Renal cortical epithelial cell (primary cell): ENCODE measurements at regions not wholly inside any gene's neighbourhood (a gene's known extent, or its start where the extent isn't known, plus 50 kb on each side); places are given as distances from the start of the nearest gene placed in this dataset.
"Not testable (repeated sequence)": the region's sequence is repeated elsewhere in the genome, so short reads cannot be mapped to it uniquely, and the experiment has no call there.

Source experiments
- DNase-seq: peaks from one replicate; pipeline ENCODE4 v3.0.0-alpha.2; 2011; ENCODE audit warnings: low read depth

DNA sequence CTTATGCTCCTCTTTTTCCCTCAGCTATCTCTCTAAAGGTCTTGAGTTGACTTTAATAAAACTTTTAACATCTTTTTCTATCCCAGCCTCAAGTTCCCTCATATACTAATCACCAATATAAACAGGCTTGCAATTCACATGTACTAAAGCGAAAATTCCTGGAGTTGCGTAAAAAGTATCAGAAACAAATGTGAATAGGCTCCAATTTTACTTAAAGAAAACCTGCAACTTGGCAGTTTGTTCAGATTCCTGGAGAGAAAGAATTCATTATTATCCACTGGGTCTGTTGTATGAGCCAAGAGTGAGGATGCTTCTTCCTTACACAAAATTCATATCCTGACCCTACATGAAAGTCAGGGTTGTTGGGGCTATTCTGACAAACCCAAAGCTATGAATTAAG, 384.2 kb downstream of the DTWD2 start:
- DNase-seq: no peak

DNA sequence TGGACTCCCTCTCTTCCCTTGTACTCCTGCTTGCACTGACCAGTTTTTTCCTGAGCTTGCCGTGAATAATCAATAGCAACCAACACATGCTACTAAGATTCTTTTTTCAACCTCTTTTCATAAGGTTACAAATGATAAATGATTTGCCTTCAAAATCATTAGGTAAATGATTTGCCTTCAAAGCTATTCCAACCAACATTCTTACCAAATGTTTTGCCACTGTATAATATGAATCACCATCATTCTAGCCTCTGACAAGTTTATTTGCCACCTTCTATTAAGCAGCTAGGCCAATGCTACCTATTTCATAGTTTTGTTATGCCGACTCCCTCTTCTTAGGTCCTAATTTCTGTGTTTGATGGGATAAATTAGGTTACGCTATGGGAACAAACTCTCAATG, 385.1 kb downstream of the DTWD2 start:
- peak; percentile 17 for DNase-seq

DNA sequence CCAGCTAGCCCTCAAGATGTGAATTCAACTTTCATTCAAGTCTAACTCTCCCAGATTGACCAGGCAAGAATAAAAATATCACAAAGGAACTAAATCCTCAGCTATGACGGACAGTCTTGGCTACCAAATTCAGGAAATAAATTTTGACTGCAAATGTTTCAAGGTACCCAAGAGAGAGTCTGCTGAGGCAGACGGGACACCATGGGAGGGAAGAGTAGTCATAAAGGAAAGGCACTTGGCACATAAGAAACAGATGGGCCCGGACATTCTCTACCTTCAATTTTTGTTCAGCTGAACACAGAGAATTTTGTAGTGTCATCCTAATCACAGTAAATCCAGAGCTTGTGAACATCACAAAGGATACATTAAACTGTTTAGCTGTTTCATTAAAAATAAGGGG, 390.0 kb downstream of the DTWD2 start:
- DNase-seq: no peak

DNA sequence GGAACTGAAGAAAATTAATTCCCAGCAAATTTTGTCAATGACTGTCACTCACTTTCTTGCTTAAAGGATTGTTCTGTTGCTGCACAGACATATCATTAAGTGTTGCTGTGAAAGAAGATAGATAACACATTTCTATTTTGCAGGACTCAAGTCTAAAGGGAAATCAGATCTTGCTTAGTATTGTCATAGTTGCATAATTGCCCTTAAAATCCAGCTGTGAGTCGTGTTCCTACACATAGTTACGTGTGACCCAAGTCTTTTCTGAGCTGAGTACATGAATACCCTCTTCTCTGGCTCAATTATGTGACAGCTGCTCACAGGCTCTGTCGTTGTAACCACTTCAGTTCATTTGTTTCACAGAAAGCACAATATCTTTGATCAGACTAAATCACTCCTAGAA, 390.8 kb downstream of the DTWD2 start:
- DNase-seq: peak; percentile 9

DNA sequence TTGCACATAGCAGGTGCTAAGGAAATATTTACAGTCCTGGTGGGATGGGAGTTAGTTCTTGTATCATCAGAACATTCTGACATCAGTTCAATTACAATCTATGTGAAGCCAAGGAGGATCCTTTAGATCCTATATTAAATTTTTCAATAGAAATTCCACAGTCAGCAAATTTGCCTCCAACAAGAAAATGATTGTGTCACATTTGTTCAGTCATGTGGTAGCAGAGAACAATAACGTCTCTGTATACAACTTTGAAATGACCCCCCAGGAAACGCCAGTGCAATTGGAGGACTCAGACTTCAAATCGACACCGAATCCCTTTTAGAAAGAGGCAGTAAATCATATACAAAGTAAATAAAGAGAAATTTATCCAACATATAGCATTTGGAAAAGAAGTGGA, 392.1 kb downstream of the DTWD2 start:
- DNase-seq: no peak

DNA sequence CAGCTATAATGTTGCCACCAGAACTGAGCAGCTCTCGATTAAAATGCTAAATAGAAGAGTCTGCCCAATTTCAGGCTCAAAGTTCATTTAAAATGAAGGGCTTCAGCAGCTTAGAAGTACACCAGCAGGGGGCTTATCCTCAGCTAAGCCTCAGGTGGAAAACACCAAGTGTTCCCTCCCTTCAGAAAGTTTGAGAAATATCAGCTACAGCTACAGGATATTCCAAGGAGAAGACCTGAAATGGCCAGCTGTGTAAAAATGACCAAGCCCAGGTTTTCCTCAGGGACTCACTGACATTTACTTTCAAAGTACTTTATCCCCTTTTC, 395.4 kb downstream of the DTWD2 start:
- no peak for DNase-seq

DNA sequence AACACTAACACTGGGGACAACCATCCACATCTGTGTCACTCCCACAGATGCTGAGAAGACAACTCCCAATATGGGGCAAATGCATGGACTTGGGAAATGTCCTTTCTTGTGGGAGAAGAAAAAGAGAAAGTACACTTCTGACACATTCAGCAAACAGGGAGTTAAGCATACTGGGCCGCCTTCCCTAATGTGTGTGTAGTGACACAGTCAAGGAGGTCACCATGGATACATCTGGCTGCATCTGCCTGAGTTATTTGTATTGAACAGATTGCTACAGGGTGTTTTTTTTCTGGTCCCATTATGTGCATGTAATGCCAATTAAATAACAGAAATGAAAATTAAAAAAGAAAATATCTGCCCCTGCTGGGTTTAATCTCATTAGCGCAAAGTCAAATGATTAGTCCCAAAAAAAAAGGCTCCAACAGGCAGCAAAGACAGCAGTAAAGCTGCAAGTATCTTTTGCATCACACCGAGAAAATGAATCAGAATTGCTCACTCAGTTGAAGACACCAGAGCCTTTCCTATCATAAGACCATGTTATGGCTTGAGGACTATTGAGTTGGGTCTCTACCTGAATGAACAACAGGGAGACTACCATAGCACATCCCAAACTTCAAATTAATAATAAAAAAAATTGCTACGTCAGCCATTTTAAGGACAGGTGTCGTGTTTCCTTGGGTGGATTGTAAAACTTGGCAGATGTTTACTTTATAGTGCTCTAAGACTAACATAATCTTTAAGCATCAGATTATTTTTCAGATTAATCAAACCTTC, 395.9 kb downstream of the DTWD2 start:
- no peak for DNase-seq

DNA sequence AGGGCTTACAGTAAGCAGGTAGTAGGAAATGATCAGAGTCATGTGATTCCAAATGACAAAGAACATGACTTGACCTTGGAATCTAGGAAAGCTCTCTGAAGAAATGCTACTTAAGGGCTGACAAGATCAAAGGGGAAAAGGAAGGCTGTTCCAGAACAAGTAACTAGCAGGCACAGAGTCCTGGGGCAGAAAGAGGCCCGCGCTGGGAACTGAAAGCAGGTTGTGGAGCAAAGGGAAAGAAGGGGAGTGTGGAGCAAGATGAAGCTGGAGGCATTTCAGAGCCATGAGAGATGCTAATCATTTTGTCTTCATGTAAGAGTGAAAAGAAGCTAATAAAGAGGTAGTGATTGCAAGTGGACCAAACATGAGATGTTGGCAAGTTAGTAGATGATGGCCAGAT, 397.5 kb downstream of the DTWD2 start:
- no peak for DNase-seq

DNA sequence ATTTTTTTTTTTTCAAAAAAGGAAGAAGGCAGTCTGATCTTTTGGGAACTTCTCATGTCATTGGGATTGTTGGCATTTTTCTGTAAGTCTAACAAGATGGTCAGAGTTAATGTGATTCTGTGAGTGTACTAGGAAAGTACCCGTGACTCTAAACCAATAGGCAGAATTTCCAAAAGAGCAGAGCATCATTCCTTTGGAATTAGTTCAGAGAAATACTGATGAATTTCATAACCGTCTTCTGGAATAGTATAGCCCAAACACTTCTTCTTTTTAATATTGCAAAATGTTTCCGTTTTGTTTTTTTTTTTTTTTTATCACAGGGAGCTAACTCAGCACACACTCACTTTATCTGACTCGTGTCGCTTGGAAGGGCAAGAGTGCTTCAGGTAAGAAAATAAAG, 407.4 kb downstream of the DTWD2 start:
- DNase-seq: no peak

DNA sequence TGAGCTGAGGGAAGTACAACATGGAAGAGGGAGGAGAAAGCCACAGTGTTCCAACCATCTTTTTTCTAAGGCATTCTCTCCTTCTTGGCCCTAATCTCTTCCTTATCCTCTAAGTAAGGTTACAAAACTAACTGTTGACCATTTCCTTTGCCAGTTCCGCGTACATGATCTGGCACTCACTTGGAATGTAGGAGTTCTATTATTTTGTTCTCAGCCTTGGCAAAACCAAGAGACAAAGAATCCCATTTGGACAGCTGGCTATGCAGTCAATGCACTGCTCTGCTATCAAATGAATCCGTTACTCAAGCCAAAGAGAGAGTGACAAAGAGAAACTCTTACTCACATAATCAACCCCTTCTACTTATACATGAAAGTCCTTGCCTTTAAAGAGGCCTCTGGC, 410.3 kb downstream of the DTWD2 start:
- no peak for DNase-seq

DNA sequence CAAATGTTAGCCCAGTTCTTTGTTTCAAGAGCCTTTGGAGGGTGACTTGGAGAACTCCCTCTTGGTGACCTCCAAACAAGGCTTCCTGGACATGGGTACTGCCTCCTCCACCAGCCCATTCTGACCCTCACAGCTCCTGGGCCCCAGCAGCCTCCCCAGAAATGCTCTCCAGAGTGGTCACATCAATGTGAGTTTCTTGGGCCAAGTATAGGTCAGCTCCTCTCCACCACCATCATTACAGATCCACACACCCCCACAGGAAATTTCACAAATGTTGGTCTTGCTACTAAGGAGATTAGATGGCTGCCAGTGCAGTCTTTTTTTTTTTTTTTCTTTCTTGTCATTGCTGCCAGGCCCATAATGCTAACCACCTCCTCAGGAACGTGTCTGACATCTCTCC, 410.7 kb downstream of the DTWD2 start:
- DNase-seq: no peak

DNA sequence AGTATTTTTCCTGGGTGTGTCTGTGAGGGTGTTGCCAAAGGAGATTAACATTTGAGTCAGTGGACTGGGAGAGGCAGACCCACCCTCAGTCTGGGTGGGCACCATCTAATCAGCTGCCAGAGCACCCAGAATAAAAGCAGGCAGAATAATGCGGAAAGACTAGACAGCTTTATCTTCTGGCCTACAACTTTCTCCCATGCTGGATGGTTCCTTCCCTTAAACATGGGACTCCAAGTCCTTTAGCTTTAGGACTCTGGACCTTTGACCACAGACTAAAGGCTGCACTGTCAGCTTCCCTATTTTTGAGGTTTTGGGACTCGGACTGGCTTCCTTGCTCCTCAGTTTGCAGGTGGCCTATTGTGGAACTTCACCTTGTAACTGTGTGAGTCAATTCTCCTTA, 418.1 kb downstream of the DTWD2 start:
- not testable (repeated sequence) for DNase-seq

DNA sequence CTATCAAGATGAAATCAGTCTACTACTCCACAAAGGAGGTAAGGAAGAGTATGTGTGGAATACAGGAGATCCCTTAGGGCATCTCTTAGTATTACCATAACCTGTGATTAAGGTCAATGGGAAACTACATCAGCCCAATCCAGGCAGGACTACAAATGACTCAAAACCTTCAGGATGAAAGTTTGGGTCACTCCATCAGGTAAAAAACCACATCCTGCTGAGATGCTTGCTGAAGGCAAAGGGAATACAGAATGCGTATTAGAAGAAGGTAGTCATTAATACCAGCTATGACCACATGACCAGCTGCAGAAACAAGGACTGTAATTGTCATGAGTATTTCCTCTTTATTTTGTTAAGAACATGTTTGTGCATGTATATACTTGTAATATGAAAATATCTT, 418.8 kb downstream of the DTWD2 start:
- DNase-seq: not testable (repeated sequence)

DNA sequence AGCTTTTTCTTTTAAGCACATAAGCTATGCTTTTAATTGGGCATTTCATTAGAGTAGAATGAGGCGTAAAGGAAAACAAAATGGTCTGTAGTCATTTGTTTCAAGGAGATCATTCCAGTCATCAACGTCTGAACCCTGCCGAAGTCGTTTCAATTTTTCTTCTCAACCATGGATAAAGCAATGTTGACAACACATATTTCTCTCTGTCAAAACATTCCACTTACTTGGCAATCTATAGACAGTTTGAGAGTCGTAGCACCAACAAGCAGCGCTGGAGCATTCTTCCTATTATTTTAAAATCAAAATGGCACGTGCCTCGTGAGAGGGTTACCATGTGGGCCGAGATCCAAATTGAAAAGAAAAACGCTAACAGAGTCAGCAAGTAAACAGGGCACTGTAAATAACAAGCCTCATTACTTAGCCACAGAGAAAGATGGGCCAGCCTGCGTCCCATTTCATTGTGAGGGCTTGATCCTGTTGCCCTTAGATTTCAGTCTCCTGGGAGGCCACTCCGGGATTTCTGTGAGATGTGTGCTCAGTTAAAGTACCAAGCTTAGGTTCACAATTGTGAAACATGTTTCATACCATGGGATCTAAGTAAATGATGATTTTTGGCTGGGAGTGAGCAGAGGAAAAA, 422.9 kb downstream of the DTWD2 start:
- DNase-seq: no peak

DNA sequence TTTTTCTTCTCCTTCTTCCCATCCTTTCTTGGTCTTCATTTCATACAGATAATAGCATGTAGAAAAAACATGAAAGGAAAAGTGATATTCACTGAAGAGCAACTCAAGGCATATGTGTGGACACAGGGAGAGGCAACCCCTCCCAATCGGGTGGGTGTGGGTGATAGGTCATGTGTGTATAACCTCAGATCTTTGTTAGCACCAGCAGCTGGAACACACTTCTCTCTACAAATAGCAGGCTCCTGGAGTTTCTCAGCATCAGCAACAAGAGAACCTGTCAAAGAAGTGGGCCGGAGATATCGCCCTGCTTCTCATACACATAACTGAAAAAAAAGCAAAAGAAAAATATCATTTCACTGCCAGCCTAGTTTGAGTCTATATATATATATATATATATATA, 426.4 kb downstream of the DTWD2 start:
- no peak for DNase-seq

DNA sequence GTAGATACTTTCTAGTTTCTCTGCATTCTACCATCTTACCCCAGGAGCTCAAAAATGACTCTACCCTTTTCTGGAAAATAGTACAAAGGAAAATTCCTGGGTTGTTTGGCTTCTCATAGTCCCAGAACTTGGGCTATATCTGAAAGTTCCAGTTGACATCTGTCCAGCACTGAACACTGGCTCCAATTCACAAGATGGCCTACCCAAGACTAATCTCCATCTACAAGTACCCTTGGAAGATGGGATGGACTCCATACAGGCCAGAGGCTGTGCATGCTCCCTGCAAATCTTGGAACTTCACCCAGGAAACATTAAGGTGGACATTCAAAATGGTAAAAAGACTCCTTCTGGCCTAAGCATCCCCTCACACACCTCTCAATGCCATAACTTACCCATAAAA, 427.1 kb downstream of the DTWD2 start:
- DNase-seq: no peak

DNA sequence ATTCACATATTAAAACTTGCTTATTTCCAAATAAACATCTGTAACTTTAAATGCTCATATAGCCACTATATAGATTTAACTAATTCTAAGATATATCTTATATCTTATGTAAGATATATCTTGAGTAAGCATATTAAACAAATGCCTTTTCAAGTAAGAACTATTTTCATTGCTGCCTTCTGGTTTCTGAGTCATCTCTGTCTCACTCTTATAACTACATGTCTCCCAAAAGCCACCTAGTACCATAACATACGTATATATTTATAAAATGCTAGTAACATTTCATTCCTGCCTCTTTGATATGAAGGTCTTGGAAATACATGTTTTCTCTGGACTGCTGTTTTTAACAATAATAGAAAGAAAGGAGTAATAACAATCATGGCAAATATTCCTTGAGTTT, 429.5 kb downstream of the DTWD2 start:
- no peak for DNase-seq

DNA sequence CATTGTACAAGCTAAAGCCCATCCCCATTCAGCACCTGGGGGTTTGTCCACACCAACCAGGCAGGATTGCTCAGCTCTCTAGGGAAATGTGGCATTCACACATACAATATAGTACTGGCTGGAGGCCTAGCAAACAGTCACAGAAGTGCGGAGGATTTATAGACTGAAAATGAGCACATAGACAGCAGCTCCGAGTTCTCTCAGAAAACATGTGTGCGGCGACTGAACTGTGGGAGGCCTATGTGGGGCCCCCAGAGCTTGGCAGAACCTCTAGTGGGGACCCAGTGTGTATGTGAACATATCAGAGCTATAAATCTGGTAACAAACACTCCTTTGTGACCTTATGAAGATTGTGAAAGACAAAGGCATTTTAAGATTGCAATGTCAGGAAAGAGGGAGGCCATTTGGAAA, 431.1 kb downstream of the DTWD2 start:
- no peak for DNase-seq

DNA sequence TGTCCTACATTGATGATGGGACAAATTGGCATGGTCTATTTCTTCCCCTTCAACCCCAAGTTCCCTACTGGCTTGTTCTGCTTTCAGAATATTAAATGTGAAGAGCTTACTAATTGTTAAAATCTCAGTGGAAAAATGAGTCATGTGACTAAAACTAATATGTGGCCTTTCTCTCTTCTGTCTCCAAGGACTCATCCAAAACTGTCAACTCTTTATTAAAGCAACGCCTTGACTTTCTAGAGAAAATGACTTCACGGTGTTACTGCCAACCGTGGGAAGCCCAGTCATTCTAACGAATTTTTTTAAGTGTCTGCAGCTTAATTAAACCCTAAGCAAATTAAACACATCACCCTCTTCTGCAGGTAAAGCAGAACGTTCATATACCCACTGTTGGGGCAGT, 431.6 kb downstream of the DTWD2 start:
- no peak for DNase-seq

DNA sequence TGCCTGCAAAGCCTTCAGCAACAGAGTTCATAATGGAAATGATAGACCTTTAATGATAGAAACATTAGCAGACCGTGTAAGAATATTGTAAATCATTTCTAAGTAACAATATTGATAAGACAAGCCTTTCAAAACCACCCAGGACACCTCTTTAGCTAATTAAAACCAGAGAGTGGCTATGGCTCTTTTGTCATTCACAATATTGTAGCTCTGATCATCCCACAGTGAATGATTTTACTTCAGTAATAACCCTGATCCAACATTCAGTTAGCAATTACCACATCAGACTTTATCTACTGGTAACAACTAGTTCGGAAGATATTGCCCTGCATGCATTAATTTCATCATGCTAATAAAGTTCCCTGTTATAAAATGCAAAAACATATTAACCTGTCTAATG, 432.6 kb downstream of the DTWD2 start:
- no peak for DNase-seq

DNA sequence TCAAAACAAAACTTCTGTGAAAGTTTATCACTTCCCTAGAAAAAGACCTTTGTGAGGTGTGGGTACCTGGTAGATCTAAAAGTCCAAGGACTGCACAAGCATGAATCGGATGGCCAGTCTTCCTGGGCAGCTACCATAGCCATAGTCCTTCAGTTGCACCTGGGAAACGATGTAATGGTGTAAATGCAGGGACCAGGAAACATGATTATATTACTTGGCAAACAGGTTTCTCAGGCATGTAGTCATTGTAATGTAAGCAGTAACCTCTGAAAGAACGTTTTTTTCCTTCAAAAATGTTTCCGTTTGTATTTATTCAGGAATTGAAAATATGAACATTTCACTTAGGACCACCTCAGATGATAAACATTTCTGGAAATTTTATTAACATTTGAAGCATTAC, 433.4 kb downstream of the DTWD2 start:
- no peak for DNase-seq

DNA sequence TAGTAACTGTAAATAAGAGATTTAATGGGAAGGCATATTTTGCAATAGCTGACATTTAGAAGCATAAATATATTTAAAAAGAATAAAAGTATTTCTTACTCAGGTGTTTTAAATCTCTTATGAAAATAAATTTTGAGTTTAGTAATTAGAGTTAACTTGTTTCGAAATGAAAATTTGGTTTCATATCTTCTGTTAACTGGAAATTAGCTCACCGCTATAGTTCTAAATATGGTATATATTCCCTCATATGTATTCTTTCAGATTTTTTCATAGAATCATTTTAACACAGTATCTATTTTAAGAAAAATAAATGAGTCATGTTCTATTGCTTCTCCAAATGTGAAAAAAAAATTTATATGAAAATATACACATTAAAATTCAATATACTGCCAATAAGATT, 434.1 kb downstream of the DTWD2 start:
- DNase-seq: no peak

DNA sequence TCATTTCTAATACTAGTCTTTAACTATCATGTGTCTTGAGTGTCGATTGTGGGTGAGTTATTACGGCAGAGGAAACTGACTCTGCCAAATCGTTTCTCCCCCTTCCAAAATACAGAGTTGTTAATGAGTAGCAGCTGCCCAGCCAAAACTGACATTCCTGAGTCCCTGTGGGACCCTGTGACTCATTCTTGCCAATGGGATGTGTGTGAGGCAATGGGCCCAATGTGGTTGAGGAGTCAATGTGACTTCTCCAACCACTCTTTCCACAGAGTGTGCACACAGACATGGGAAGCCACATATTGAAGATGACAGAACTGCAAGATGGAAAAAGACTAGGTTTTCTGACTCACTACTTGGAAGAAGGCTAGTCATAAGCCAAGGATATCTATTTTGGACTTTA, 434.7 kb downstream of the DTWD2 start:
- peak; percentile 90 for DNase-seq

DNA sequence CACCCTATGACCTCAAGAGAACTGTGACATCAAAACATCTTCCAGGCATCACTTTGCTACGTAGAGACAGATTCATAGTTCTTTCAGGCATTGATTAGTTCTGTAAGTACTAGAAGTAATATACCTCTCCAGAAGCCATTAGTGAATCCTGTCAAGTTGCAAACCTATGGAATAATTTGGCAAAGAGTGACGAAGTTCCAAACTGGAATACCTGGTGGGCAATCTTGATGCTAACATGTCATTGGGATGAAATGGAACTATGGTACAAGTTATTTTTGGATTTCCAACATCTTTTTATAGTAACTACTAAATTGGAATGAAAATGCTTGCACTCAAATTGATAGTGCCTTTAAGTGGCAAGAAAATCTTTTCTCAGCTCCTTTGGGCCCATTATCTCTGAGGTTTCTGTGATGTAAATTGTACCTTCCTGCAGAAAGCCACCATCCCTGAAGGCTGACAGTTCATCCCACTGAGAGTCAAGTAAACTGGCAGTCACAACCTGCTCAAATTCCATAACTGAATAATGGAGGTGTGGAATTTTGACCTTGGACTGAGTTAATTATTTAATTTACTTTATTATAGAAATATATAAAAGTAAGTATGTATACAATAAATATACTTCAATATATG, 435.5 kb downstream of the DTWD2 start:
- no peak for DNase-seq
